ENCODE measurements at regions not wholly inside any gene's neighbourhood (a gene's known extent, or its start where the extent isn't known, plus 50 kb on each side); places are given as distances from the start of the nearest gene placed in this dataset.
A peak's percentile ranks its signal among the peaks of the same experiment; 100 is the strongest.

GRCh38 chr14:100399052-100399849 is 76.1 kb downstream of the SLC25A47 start:
- no peak for DNase-seq

GRCh38 chr14:100400115-100400514 is 77.0 kb downstream of the SLC25A47 start:
- DNase-seq, result no peak

GRCh38 chr14:100401031-100401692 is 78.0 kb downstream of the SLC25A47 start:
- DNase-seq, result no peak

- no peak for DNase-seq
Observed at GRCh38 chr14:100401792-100402191, 78.7 kb downstream of the SLC25A47 start.

GRCh38 chr14:100402631-100403030 is 79.5 kb downstream of the SLC25A47 start:
- DNase-seq, result no peak

- no peak for DNase-seq
Observed at GRCh38 chr14:100403105-100403504, 80.0 kb downstream of the SLC25A47 start.

GRCh38 chr14:100403802-100404365 is 80.7 kb downstream of the SLC25A47 start:
- DNase-seq, result no peak

GRCh38 chr14:100404419-100404818 is 81.3 kb downstream of the SLC25A47 start:
- DNase-seq, result no peak

GRCh38 chr14:100405760-100406455 is 82.8 kb downstream of the SLC25A47 start:
- no peak for DNase-seq

- peak in 1 of 5 donors; percentile 70 for DNase-seq
Observed at GRCh38 chr14:100406505-100407131, 83.5 kb downstream of the SLC25A47 start.

- no peak for DNase-seq
Observed at GRCh38 chr14:100407376-100408102, 84.4 kb downstream of the SLC25A47 start.

- no peak for DNase-seq
Observed at GRCh38 chr14:100408350-100409002, 85.3 kb downstream of the SLC25A47 start.

- DNase-seq, result no peak
Observed at GRCh38 chr14:100409003-100409360, 85.8 kb downstream of the SLC25A47 start.

GRCh38 chr14:100409651-100410050 is 86.5 kb downstream of the SLC25A47 start:
- no peak for DNase-seq

- DNase-seq, result no peak
Observed at GRCh38 chr14:100410056-100410565, 87.0 kb downstream of the SLC25A47 start.

- no peak for DNase-seq
Observed at GRCh38 chr14:100413699-100414098, 90.6 kb downstream of the SLC25A47 start.

- DNase-seq, result no peak
Observed at GRCh38 chr14:100415226-100415625, 92.1 kb downstream of the SLC25A47 start.

GRCh38 chr14:100416081-100416680 is 93.0 kb downstream of the SLC25A47 start:
- DNase-seq, result no peak

GRCh38 chr14:100416921-100417860 is 94.1 kb downstream of the SLC25A47 start:
- DNase-seq, result no peak

- DNase-seq, result no peak
Observed at GRCh38 chr14:100419856-100420255, 96.7 kb downstream of the SLC25A47 start.
